ENCODE measurements at regions not wholly inside any gene's neighbourhood (a gene's known extent, or its start where the extent isn't known, plus 50 kb on each side); places are given as distances from the start of the nearest gene placed in this dataset.
"Not testable (repeated sequence)": the region's sequence is repeated elsewhere in the genome, so short reads cannot be mapped to it uniquely, and the experiment has no call there.

GRCh38 chr4:124450851-124451250 lies 261.7 kb downstream of the ANKRD50 start:
- no peaks in the 10 kb centered on the region for H3K36me3 ChIP-seq
- intact Hi-C loops (cut with DNase I): no loop called here
- H3K4me3 ChIP-seq: no peak overlapping the region
- 66 to 79% methylated on average over 2 of the region's 2 CpGs for WGBS, 2 donors
- no peaks in the 10 kb centered on the region for H3K4me1 ChIP-seq
- FAIRE-seq (no peak), DNase-seq (no peak), ATAC-seq (no peak)
- TF ChIP-seq, protein P1, sequence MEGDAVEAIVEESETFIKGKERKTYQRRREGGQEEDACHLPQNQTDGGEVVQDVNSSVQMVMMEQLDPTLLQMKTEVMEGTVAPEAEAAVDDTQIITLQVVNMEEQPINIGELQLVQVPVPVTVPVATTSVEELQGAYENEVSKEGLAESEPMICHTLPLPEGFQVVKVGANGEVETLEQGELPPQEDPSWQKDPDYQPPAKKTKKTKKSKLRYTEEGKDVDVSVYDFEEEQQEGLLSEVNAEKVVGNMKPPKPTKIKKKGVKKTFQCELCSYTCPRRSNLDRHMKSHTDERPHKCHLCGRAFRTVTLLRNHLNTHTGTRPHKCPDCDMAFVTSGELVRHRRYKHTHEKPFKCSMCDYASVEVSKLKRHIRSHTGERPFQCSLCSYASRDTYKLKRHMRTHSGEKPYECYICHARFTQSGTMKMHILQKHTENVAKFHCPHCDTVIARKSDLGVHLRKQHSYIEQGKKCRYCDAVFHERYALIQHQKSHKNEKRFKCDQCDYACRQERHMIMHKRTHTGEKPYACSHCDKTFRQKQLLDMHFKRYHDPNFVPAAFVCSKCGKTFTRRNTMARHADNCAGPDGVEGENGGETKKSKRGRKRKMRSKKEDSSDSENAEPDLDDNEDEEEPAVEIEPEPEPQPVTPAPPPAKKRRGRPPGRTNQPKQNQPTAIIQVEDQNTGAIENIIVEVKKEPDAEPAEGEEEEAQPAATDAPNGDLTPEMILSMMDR (IDR thresholded peaks at IDR 0.05): no peak
- no peaks in the 10 kb centered on the region for H3K9me3 ChIP-seq
- no peak overlapping the region for H3K27ac ChIP-seq
- H3K27me3 ChIP-seq: no peaks in the 10 kb centered on the region

- ATAC-seq (no peak), FAIRE-seq (no peak), DNase-seq (no peak)
- TF ChIP-seq, protein P1 (IDR thresholded peaks at IDR 0.05): no peak
- Histone ChIP-seq H3K4me3 (no peak overlapping the region), H3K27ac (no peak overlapping the region), H3K36me3 (no peaks in the 10 kb centered on the region), H3K27me3 (no peaks in the 10 kb centered on the region), H3K4me1 (no peaks in the 10 kb centered on the region), H3K9me3 (no peaks in the 10 kb centered on the region)
- intact Hi-C loops (cut with DNase I): no loop called here
- whole genome bisulfite sequencing, 2 donors: 75 to 88% methylated on average over 2 of the region's 2 CpGs
These were observed 257.7 kb downstream of the ANKRD50 start for GRCh38 chr4:124454772-124455270.

- no peaks in the 10 kb centered on the region for H3K27me3 ChIP-seq
- no peak overlapping the region for H3K4me3 ChIP-seq
- TF ChIP-seq, protein P1 (IDR thresholded peaks at IDR 0.05): no peak
- no peaks in the 10 kb centered on the region for H3K9me3 ChIP-seq
- ATAC-seq (no peak), DNase-seq (no peak), FAIRE-seq (no peak)
- no peaks in the 10 kb centered on the region for H3K4me1 ChIP-seq
- no peak overlapping the region for H3K27ac ChIP-seq
- intact Hi-C loops (cut with DNase I): no loop called here
- 90 to 93% methylated on average over 3 of the region's 3 CpGs for WGBS, 2 donors
- no peaks in the 10 kb centered on the region for H3K36me3 ChIP-seq
These were observed 256.9 kb downstream of the ANKRD50 start for GRCh38 chr4:124455671-124456070.

DNA sequence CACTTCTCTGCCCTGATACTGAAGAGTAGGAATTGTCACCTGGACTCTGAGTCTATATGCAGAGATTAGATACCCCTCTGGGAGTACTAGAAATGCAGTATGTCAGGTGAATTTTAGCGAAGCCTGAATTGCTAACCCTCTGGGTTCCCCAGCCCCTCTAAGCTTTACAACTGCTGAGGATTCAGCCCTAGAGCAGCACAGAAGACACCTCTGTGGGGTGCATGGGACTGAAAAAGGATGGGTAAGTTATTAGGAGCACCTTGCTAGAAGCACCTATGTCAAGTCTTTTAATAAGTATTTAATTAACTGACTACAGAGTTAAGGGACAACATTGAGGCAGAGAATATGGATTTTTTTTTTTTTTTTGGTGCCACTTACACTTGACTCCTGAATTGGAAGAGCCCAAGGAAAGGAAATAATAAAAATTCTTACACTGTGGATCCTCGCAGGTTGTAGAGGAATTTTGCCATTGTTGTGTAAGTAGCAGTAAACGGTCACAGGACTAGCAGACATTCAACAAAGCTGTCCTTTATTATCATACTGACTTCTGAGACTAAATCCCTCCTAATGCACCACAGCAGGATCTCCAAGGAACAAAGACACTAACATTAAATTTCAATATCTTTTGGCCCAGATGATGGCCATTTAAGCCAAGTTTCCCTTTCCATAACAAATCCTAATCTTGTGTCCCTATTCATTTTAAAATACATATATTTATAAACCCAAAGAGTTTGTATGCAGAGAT lies 253.2 kb downstream of the ANKRD50 start:
- FAIRE-seq: no peak
- intact Hi-C loops (cut with DNase I): no loop called here

GRCh38 chr4:124459941-124460310 lies 252.6 kb downstream of the ANKRD50 start:
- 52 to 74% methylated on average over 5 of the region's 5 CpGs for WGBS, 2 donors
- no peaks in the 10 kb centered on the region for H3K36me3 ChIP-seq
- H3K27ac ChIP-seq: no peak overlapping the region
- no peaks in the 10 kb centered on the region for H3K27me3 ChIP-seq
- intact Hi-C loops (cut with DNase I): no loop called here
- no peak for ATAC-seq
- H3K9me3 ChIP-seq: no peaks in the 10 kb centered on the region
- TF ChIP-seq, protein P1 (IDR thresholded peaks at IDR 0.05): no peak
- no peaks in the 10 kb centered on the region for H3K4me1 ChIP-seq
- FAIRE-seq: no peak
- no peak for DNase-seq
- no peak overlapping the region for H3K4me3 ChIP-seq

More for the DNA sequence above, 253.2 kb downstream of the ANKRD50 start:
- DNase-seq: no peak
- ATAC-seq: no peak
- 68 to 79% methylated on average over 3 of the region's 3 CpGs for WGBS, 2 donors
- no peak overlapping the region for H3K27ac ChIP-seq
- H3K4me1 ChIP-seq: no peaks in the 10 kb centered on the region
- TF ChIP-seq, protein P1 (IDR thresholded peaks at IDR 0.05): no peak
- no peaks in the 10 kb centered on the region for H3K9me3 ChIP-seq
- H3K4me3 ChIP-seq: no peak overlapping the region
- H3K36me3 ChIP-seq: no peaks in the 10 kb centered on the region
- no peaks in the 10 kb centered on the region for H3K27me3 ChIP-seq

- intact Hi-C loops (cut with DNase I); H3K4me1 ChIP-seq; ATAC-seq; DNase-seq; H3K27ac ChIP-seq; H3K9me3 ChIP-seq; FAIRE-seq; H3K27me3 ChIP-seq; H3K4me3 ChIP-seq; H3K36me3 ChIP-seq: not testable (repeated sequence)
- 80 to 87% methylated on average over 7 of the region's 7 CpGs for WGBS, 2 donors
These were observed 250.9 kb downstream of the ANKRD50 start for GRCh38 chr4:124461592-124461991.

Measured in pancreas (tissue), 10 donors.